HG02571 (cell line): ENCODE measurements at regions not wholly inside any gene's neighbourhood (a gene's known extent, or its start where the extent isn't known, plus 50 kb on each side); places are given as distances from the start of the nearest gene placed in this dataset.

Experiments
- ATAC-seq: cut with Tn5 transposase; IDR thresholded peaks from one replicate; pipeline ENCODE4 v1.9.1; 2021; ENCODE audit warnings: mild to moderate bottlenecking, moderate library complexity; ENCODE audit not compliant: unreplicated experiment

- ATAC-seq = no peak
Measured at GRCh38 chr20:60410618-60411264, 452.5 kb downstream of the CDH26 start.

DNA sequence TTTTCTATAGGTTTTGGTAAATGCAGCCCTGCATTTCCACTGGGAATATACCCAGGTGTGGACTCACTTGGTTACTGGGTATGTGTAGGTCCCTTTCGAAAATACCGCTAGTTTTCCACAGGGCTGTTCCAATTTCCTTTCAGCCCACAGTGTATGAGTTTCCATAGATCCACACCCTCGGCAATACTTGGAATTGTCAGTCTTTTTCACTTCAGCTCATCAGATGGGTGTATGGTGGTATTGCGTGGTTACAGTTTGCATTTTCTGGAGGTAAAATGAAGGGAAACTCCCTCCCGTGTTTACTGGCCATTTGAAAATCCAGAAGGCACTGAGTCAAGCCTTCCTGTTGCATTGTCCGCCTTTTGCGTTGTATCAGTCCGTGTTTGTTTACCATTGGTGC, 453.6 kb downstream of the CDH26 start:
- no peak for ATAC-seq

DNA sequence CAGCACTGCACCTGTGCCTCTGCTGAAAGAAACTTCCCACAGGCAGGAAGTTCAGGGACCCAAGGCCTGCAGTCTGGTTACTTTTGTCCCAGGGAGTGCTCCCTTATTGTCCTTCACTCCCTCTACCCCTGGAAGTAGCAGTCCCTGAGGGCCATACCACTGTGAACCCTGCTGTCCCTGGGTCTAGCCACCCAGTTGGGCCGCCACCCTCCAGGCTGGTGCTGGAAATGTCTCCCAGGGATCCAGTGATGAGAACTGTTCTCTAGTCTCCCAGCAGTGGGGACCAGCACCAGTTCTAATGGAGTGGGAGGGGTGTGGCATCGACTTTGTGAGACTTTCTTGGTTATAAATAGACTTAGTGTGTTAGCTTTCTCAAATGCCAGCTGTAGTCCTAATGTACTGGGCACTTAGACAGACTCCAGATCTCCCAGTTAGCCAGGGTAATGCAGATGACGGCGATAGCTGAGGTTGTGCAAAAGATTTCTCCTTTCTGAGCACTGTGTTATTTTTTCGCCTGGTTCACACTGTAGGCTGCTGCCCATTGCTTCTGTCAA, 462.5 kb downstream of the CDH26 start:
- no peak for ATAC-seq

DNA sequence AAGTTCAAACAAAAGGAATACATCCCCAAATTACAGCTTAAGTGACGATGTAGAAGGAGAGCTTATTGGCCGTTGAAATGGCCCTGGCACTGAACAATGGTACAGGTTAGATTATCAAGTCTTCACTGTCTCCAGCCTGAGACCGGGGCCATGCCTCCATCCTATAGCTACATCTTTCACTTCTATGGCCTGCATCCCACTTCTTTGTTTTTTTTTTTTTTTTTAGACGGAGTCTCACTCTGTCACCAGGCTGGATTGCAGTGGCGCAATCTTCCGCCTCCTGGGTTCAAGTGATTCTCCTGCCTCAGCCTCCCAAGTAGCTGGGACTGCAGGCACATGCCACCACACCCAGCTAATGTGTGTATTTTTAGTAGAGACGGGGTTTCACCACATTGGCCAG, 464.6 kb downstream of the CDH26 start:
- ATAC-seq = no peak

- ATAC-seq = no peak
Measured at GRCh38 chr20:60424267-60424902, 466.2 kb downstream of the CDH26 start.

DNA sequence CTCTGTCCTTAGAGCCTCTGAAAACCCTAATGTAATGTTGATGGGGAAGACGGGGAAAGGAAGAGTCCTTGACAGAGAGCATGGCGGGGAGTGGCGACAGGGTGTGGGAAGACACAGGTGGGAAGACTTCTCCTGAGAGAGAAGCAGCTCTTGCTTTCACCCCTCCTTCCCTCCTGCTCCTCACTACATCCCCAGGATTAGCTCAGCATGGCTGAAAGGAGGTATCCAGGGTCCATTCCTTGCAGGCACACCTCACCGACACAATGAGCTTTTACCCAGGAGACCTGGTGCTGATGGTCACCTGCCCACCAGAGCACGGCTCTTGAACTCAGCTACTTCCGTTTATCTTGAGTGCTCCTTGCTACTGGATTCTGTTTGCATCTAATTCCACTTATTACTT, 469.3 kb downstream of the CDH26 start:
- no peak for ATAC-seq

DNA sequence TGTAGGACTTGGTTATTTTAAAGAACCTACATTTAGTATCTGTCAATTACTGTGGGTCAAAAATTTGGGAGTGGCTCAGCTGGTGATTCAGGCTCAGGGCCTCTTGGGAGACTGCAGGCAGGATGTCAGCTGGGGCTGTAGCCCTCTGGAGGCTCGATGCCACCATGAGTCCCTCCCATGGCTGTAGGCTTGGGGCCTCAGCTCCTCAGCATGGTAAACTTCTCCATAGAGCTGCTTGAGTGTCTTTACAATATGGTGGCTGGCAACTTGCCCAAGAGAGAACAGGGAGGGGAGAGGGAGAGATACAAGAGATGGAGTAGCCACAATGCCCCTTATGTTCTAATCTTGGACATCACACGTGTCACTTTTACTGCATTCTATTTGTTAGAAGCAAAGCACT, 470.4 kb downstream of the CDH26 start:
- ATAC-seq = no peak

- ATAC-seq = no peak
Measured at GRCh38 chr20:60430516-60431001, 472.3 kb downstream of the CDH26 start.

GRCh38 chr20:60431349-60431748, 473.1 kb downstream of the CDH26 start:
- no peak for ATAC-seq

DNA sequence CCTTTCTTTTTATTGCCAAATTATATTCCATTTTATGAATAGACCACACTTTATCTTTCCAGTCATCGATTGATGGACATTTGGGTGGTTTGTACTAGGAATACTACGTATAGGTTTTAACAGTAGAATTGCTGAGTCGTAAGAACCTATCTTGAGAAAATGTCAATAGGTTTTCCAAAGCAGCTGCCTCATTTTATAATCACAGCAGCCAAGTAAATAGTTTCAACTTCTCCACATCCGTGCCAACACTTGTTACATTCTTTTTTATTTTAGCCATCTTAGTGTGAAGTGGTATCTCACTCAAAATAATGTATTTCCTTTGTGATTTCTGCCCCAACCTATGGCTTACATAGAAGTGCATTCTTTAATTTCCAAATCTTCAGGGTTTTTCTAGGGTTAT, 479.2 kb downstream of the CDH26 start:
- no peak for ATAC-seq

- no peak for ATAC-seq
Measured at GRCh38 chr20:60446267-60447111, 488.3 kb downstream of the CDH26 start.

GRCh38 chr20:60447703-60448102, 489.5 kb downstream of the CDH26 start:
- ATAC-seq = no peak

- ATAC-seq = no peak
Measured at GRCh38 chr20:60453388-60454246, 495.4 kb downstream of the CDH26 start.

DNA sequence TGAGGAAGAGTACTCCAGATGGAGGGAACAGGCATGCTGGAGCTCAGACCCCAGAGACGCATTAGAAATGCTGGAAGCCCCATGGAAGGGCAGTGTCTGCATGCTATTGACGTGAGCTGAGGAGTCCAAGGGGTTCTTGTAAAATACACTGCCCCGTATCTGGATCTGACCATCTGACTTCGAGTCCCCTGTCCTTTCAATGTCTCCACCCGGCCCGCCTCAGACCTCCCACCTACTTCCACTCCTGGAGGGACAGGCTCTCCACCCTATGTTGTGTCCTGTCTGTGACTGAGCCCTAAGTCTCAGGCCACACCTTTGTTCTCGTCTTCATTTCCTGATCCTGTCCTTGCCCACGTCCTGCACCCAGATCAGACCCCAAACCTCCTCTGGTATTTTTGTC, 496.3 kb downstream of the CDH26 start:
- no peak for ATAC-seq

DNA sequence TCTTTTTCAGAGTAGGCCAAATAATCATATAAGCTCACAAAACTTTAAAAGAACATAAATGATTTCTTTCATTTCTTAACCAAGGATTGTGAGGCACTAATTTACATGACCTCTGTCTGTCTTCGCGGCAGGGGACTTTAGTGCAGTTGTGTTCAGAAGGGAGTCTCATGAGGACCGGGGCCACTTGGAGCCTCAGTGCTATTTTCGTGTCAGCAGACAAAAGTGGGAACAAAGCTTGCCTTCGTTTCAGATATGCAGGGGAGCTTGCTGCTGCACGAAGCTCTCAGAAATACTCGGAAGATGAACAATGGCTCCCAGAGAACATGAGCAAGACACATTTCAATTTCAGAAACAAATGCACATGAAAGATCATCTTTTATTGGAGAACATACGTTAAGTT, 497.0 kb downstream of the CDH26 start:
- ATAC-seq = no peak

DNA sequence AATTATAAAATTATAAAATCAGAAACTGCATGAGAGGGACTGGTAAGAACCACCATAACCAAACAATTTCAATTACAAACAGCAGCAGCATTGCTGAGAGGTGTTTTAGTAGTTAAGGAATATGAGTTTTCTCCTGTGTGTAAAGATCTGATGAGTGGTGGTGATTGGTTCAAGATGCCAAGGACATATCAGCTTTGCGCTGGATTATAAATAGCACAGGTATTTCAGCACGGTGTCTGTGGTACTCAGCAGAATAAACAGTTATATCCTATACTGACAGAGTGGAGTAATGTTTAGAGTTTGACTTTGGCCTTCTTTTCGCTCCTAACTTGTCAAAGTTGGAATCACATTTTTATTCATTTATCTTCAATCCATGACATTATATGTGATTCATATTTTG, 501.0 kb downstream of the CDH26 start:
- no peak for ATAC-seq

- ATAC-seq = no peak
Measured at GRCh38 chr20:60461993-60462392, 503.8 kb downstream of the CDH26 start.

DNA sequence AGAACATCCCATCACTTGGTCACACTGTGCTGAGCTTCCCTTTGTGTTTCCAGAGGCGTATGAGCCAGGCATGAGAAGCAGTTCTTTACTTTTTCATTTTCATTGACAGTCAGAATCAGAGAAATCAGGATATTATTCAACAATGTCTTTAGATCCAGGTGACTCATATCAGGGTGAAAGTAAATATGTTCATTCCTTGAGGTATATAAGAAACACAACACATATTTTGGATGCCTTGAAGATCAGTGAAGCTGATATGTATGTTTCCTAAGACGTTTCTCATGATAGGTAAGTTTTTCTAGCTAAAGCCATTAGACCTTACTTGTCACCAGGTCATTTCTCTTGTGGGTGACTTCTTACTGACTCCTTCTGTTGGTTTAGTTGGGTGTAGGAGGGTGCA, 505.6 kb downstream of the CDH26 start:
- ATAC-seq = no peak

DNA sequence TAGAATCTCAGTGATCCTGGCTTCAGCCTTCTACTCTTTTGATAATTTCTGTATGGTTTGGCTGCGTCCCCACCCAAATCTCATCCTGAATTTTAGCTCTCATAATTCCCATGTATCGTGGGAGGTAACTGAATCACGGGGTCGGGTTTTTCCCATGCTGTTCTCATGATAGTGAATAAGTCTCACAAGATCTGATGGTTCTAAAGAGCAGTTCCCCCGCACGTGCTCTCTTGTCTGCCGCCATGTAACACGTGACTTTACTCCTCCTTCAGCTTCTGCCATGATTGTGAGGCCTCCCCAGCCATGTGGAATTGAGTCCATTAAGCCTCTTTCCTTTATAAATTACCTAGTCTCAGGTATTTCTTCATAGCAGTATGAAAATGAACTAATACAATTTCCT, 507.2 kb downstream of the CDH26 start:
- ATAC-seq = no peak

GRCh38 chr20:60465993-60466686, 507.9 kb downstream of the CDH26 start:
- no peak for ATAC-seq
